Ovary (tissue), 7 donors: ENCODE measurements at regions not wholly inside any gene's neighbourhood (a gene's known extent, or its start where the extent isn't known, plus 50 kb on each side); places are given as distances from the start of the nearest gene placed in this dataset.

Source experiments
- DNase-seq, 5 donors: peaks; one replicate each; pipeline ENCODE4 v3.0.0-alpha.2; 2019 to 2020
- H3K27ac ChIP-seq, 2 donors: fragments of 200-600 bp; one replicate each; pipeline versions ENCODE4 v1.5.1 to v1.8.0; 2019 to 2022
- H3K27me3 ChIP-seq: fragments of 200-600 bp; one replicate; pipeline ENCODE4 v1.8.0; 2022
- H3K36me3 ChIP-seq: fragments of 200-600 bp; sonication (generic); one replicate; pipeline ENCODE4 v1.5.1; 2019
- H3K4me1 ChIP-seq: one replicate; pipeline ENCODE4 v1.8.1; 2013; ENCODE audit warnings: mild to moderate bottlenecking, moderate library complexity; ENCODE audit not compliant: insufficient read depth
- H3K4me3 ChIP-seq: fragments of 200-600 bp; sonication (generic); one replicate; pipeline ENCODE4 v1.5.1; 2017
- H3K9me3 ChIP-seq, 2 donors: fragments of 200-600 bp in 1 of 2; sonication (generic) in 1 of 2; one replicate each; pipeline versions ENCODE4 v1.5.1 to v1.8.1; 2013 to 2019; ENCODE audit warnings: mild to moderate bottlenecking in 1 of 2, moderate library complexity in 1 of 2
- CTCF ChIP-seq, 3 donors: fragments of 450-650 bp in 2 of 3; fragments of 200-600 bp in 1 of 3; IDR thresholded peaks; one replicate each; pipeline versions ENCODE4 v1.5.1 to v1.8.0; 2016 to 2022; ENCODE audit warnings: antibody characterized with exemption in 3 of 3, mild to moderate bottlenecking in 1 of 3
- EP300 ChIP-seq: sonication (generic); formaldehyde crosslinking; IDR thresholded peaks from one replicate; pipeline ENCODE4 v1.6.1; 2017; ENCODE audit warnings: antibody characterized with exemption
- POLR2A ChIP-seq: fragments of 450-650 bp; IDR thresholded peaks from one replicate; pipeline ENCODE4 v1.6.1; 2017; ENCODE audit warnings: antibody characterized with exemption, mild to moderate bottlenecking, moderate library complexity
- WGBS, 3 donors: extraction: QIAGEN DNeasy Blood & Tissue Kit in 1 of 3; methylation state at CpG; one replicate each; pipeline versions ENCODE4 v1.1.5 to v1.1.7; 2013 to 2017; 5-methylcytosine and 5-hydroxymethylcytosine counted together
- intact Hi-C, 4 donors: fragments of 100-400 bp; cut with DNase I; formaldehyde crosslinking; loops; one replicate each; pipeline versions ENCODE4 v1.11.0 to v1.15.1; 2022 to 2023
- donor health status: DM: no; HTN: no; CAD: no; lungs with moderate emphysema.
- donor health status: DM: no; HTN: no; CAD: no.
- donor health status: Bipolar disorder and iron deficiency.
- donor health status: DM: no; HTN: no; CAD: no.
- donor health status: DM: yes; HTN: yes; CAD: no.

DNA sequence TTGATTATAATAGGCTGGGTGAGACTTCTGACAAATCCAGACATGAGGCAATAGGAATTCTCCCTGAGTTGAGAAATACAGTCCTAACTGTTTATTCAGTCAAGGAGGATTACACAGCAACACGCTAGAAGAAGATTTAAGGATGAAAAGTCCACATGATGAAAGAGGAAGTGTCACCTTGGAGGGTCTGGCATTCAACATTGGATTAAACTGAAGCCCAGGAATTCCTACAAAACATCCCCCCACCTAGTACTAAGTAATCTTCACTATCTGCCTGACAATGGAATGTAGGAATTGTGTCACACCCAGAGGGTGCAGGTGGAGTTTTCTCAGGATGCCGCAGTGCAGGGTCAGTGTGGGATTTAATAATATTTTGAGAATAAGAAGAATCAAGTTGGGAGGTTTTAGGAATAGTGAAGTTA lies 142.4 kb downstream of the SOCS6 start:
- no peaks in the 10 kb centered on the region for H3K9me3 ChIP-seq
- H3K27me3 ChIP-seq, result no peaks in the 10 kb centered on the region
- H3K36me3 ChIP-seq, result no peaks in the 10 kb centered on the region
- no peak for TF ChIP-seq CTCF (IDR thresholded peaks at IDR 0.05)
- no peak for TF ChIP-seq EP300
- no peak for TF ChIP-seq POLR2A
- intact Hi-C loops, result loop anchor here in 1 of 4 donors (10.0 kb wide), 1 partner anchor 226 kb away; the partner anchor contains the start of gene RTTN
- H3K4me3 ChIP-seq, result no peak overlapping the region
- H3K4me1 ChIP-seq, result no peaks in the 10 kb centered on the region
- DNase-seq, result no peak
- no peak overlapping the region for H3K27ac ChIP-seq
- 42 to 47% (median 46%) methylated on average over 2 of the region's 2 CpGs for WGBS, 3 donors

- intact Hi-C loops, result loop anchor here in 1 of 4 donors (10.0 kb wide), 1 partner anchor 226 kb away; the partner anchor contains the start of gene RTTN
- no peaks in the 10 kb centered on the region for H3K4me1 ChIP-seq
- DNase-seq, result no peak
- TF ChIP-seq POLR2A (no peak), EP300 (no peak), CTCF (IDR thresholded peaks at IDR 0.05) (no peak)
- H3K27ac ChIP-seq, result no peak overlapping the region
- WGBS, 3 donors, result 91 to 95% (median 94%) methylated on average over 26 of the region's 26 CpGs
- H3K27me3 ChIP-seq, result no peaks in the 10 kb centered on the region
- H3K9me3 ChIP-seq, result no peaks in the 10 kb centered on the region
- H3K36me3 ChIP-seq, result no peaks in the 10 kb centered on the region
- H3K4me3 ChIP-seq, result no peak overlapping the region
Observed at GRCh38 chr18:70430501-70431173, 141.8 kb downstream of the SOCS6 start.

DNA sequence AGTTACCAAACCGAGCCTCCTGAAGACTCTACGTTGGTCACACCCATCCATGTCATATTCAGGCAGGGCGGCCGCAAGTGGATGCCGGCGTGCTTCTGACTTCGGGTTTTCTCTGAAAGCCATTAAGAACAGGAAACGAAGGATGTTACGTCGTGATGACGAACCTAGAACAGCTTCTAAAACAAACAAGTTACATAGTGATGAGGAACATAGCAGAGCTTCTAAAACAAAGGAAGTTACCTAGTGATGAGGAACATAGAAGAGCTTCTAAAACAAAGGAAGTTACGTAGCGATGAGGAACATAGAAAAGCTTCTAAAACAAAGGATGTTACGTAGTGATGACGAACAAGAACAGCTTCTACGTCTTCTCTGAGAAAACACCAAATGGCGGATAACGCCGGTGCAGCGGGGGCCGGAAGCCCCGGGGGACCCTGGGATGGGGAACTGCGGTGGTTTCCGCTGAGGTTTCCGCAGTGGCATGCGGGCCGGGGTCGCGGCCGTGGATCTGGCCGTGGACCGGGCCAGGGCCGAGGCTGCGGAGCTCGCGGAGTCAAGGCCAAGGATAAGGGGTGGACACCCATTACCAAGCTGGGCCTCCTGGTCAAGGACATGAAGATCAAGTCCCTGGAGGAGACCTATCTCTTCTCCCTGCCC lies 141.1 kb downstream of the SOCS6 start:
- intact Hi-C loops, result loop anchor here in 1 of 4 donors (10.0 kb wide), 1 partner anchor 225 kb away; the partner anchor contains the start of gene RTTN
- H3K27ac ChIP-seq, result no peak overlapping the region
- TF ChIP-seq POLR2A (no peak), CTCF (IDR thresholded peaks at IDR 0.05) (no peak), EP300 (no peak)
- WGBS, 3 donors, result 93 to 94% (median 94%) methylated on average over 36 of the region's 36 CpGs
- H3K36me3 ChIP-seq, result no peaks in the 10 kb centered on the region
- H3K4me1 ChIP-seq, result no peaks in the 10 kb centered on the region
- H3K4me3 ChIP-seq, result no peak overlapping the region
- no peak for DNase-seq
- H3K27me3 ChIP-seq, result no peaks in the 10 kb centered on the region
- H3K9me3 ChIP-seq, result no peaks in the 10 kb centered on the region

GRCh38 chr18:70428439-70428838 lies 139.6 kb downstream of the SOCS6 start:
- Histone ChIP-seq H3K4me3 (no peak overlapping the region), H3K36me3 (no peaks in the 10 kb centered on the region), H3K4me1 (no peaks in the 10 kb centered on the region), H3K27me3 (no peaks in the 10 kb centered on the region), H3K9me3 (no peaks in the 10 kb centered on the region), H3K27ac (no peak overlapping the region)
- DNase-seq, result no peak
- intact Hi-C loops, result no loop called here
- 74 to 80% (median 75%) methylated on average over 1 of the region's 1 CpG for WGBS, 3 donors
- TF ChIP-seq POLR2A (no peak), EP300 (no peak), CTCF (IDR thresholded peaks at IDR 0.05) (no peak)
